Upper lobe of left lung (tissue), 6 donors: ENCODE measurements at regions not wholly inside any gene's neighbourhood (a gene's known extent, or its start where the extent isn't known, plus 50 kb on each side); places are given as distances from the start of the nearest gene placed in this dataset.

ENCODE experiments used
- ATAC-seq, 2 donors: fragments of 200-7000 bp; cut with Tn5 transposase; one replicate each; pipeline ENCODE4 v1.9.1; 2022; ENCODE audit warnings: mild to moderate bottlenecking in 2 of 2, moderate library complexity in 2 of 2; ENCODE audit not compliant: low FRiP score in 2 of 2
- DNase-seq, 2 donors: peaks; one replicate each; pipeline ENCODE4 v3.0.0-alpha.2; 2019 to 2020
- H3K27ac ChIP-seq, 4 donors: fragments of 200-600 bp; sonication (generic); one replicate each; pipeline ENCODE4 v1.5.1; 2016 to 2019
- H3K27me3 ChIP-seq, 4 donors: fragments of 200-600 bp; sonication (generic); one replicate each; pipeline ENCODE4 v1.5.1; 2017 to 2019
- H3K36me3 ChIP-seq, 4 donors: fragments of 200-600 bp; sonication (generic); one replicate each; pipeline ENCODE4 v1.5.1; 2016 to 2019
- H3K4me1 ChIP-seq, 4 donors: fragments of 200-600 bp; sonication (generic); one replicate each; pipeline ENCODE4 v1.5.1; 2018 to 2019
- H3K4me3 ChIP-seq, 4 donors: fragments of 200-600 bp; sonication (generic); one replicate each; pipeline ENCODE4 v1.5.1; 2017 to 2019; ENCODE audit warnings: mild to moderate bottlenecking in 2 of 4, moderate library complexity in 1 of 4
- H3K9me3 ChIP-seq, 4 donors: fragments of 200-600 bp; sonication (generic); one replicate each; pipeline ENCODE4 v1.5.1; 2018 to 2019
- EP300 ChIP-seq, 4 donors: sonication (generic); formaldehyde crosslinking; IDR thresholded peaks; one replicate each; pipeline ENCODE4 v1.5.1; 2017; ENCODE audit warnings: antibody characterized with exemption in 4 of 4, control low read depth in 2 of 4
- POLR2A ChIP-seq, 4 donors: fragments of 450-650 bp; IDR thresholded peaks; one replicate each; pipeline ENCODE4 v1.5.1; 2016 to 2017; ENCODE audit warnings: antibody characterized with exemption in 4 of 4, mild to moderate bottlenecking in 2 of 4
- POLR2AphosphoS5 ChIP-seq, 2 donors: sonication (generic); formaldehyde crosslinking; IDR thresholded peaks; one replicate each; pipeline ENCODE4 v1.5.1; 2017; ENCODE audit warnings: antibody characterized with exemption in 2 of 2
- WGBS, 2 donors: methylation state at CpG; one replicate each; pipeline ENCODE4 v1.1.5; 2017 to 2018; 5-methylcytosine and 5-hydroxymethylcytosine counted together
- TF ChIP-seq, protein P1 (sequence below), 6 experiments: fragments of 450-650 bp in 4 of 6; fragments of 200-600 bp in 2 of 6; sonication (generic) in 2 of 6; IDR thresholded peaks; one replicate each; pipeline ENCODE4 v1.5.1; 2016 to 2019; ENCODE audit warnings: antibody characterized with exemption in 6 of 6
- donor health status: DM: no; HTN: no; CAD: no; lungs with moderate emphysema.
- donor health status: DM: no; HTN: yes; CAD: no; lungs with severe emphysema.

DNA sequence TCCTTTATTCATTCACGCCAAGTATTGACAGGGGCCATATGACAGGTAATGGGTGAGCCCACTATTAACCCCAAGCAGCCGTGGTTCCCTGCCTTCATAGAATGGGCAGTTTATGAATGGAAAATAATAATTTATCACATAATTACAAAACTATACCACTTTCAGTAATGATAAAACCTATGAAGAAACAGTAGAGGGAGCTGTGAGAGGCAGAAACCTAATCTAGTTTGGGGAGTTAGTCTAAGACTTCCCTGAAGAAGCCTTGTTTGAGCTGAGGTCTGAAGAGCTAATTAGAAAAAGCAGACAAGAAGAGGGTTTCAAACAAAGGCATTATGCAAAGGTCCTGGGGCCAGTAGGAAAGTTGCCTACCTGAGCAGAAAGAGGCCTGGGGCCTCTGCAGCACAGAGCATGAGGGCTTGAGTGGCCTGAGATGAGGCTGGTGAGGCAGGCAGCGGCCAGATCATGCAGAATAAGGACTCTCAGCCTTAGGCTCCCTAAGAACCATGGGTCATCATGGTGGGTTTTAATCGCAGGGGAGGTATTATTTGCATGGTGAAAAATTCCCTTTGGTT, 142.8 kb downstream of the ATG4C start:
- WGBS, 2 donors = 80 to 88% methylated on average over 4 of the region's 4 CpGs
- Histone ChIP-seq H3K9me3 (no peaks in the 10 kb centered on the region), H3K27ac (no peak overlapping the region), H3K36me3 (no peaks in the 10 kb centered on the region), H3K4me1 (no peaks in the 10 kb centered on the region), H3K27me3 (no peaks in the 10 kb centered on the region), H3K4me3 (no peak overlapping the region)
- TF ChIP-seq POLR2AphosphoS5 (IDR thresholded peaks at IDR 0.05) = no peak
- TF ChIP-seq, protein P1, sequence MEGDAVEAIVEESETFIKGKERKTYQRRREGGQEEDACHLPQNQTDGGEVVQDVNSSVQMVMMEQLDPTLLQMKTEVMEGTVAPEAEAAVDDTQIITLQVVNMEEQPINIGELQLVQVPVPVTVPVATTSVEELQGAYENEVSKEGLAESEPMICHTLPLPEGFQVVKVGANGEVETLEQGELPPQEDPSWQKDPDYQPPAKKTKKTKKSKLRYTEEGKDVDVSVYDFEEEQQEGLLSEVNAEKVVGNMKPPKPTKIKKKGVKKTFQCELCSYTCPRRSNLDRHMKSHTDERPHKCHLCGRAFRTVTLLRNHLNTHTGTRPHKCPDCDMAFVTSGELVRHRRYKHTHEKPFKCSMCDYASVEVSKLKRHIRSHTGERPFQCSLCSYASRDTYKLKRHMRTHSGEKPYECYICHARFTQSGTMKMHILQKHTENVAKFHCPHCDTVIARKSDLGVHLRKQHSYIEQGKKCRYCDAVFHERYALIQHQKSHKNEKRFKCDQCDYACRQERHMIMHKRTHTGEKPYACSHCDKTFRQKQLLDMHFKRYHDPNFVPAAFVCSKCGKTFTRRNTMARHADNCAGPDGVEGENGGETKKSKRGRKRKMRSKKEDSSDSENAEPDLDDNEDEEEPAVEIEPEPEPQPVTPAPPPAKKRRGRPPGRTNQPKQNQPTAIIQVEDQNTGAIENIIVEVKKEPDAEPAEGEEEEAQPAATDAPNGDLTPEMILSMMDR (IDR thresholded peaks at IDR 0.05) = no peak
- DNase-seq (no peak), ATAC-seq (no peak)

DNA sequence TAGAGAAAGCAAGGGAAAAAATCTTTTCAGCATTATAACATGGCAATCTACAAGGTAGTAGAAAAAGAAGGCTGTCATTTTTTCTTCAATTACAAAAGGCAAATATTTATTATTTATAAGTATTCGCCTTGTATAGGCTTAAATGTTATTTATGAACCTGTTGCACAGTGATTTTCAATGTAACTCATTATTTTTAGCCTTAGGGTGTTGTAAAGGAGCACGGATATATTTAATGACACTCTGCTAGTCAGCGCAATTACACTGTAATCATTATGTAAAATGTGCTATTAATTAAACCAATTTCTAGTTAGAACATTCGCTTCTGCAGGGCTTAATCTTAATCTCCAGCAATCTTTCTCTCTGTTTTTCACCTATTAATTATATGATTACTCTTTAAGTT, 145.0 kb downstream of the ATG4C start:
- ATAC-seq (no peak), DNase-seq (no peak)
- H3K36me3 ChIP-seq = no peaks in the 10 kb centered on the region
- no peak overlapping the region for H3K27ac ChIP-seq
- no peaks in the 10 kb centered on the region for H3K27me3 ChIP-seq
- no peak for TF ChIP-seq EP300 (IDR thresholded peaks at IDR 0.05)
- no peak for TF ChIP-seq POLR2AphosphoS5 (IDR thresholded peaks at IDR 0.05)
- TF ChIP-seq, protein P1 (IDR thresholded peaks at IDR 0.05) = no peak
- no peak for TF ChIP-seq POLR2A (IDR thresholded peaks at IDR 0.05)
- 90 to 94% methylated on average over 4 of the region's 4 CpGs for WGBS, 2 donors
- no peaks in the 10 kb centered on the region for H3K9me3 ChIP-seq
- H3K4me3 ChIP-seq = no peak overlapping the region
- no peaks in the 10 kb centered on the region for H3K4me1 ChIP-seq

DNA sequence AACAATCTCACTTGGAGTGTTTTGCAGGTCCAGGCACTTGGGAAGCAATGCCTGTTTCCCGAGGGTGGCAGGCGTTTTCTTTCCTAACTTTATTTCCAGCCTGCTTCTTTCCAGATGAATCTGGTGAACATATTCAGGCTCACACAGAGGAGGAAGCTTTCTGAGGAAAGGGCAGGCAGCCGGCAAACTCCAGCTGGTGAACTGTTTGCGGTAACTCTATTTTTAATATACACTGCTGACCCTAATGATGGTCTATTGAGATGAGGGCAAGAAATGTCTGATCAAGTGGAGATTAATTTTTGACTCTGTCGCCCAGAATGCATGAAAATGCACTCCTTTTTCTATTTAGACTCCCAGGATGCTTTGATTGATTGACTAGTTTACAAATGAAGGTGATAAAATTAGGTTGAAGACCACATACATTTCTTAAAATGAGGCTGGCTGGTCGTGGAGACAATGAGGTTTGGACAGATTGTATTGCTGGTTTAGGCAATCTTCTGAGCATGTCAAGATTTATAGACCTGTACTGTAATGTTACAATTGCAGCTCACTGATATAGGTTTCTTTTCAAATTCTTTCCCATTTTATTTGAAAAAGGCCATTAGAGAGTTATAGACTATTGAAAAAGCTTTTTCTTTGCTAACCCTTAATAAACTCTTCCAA, 153.8 kb downstream of the ATG4C start:
- WGBS, 2 donors = 65 to 74% methylated on average over 6 of the region's 6 CpGs
- TF ChIP-seq EP300 (IDR thresholded peaks at IDR 0.05) (no peak), POLR2AphosphoS5 (IDR thresholded peaks at IDR 0.05) (no peak), POLR2A (IDR thresholded peaks at IDR 0.05) (no peak)
- TF ChIP-seq, protein P1 (IDR thresholded peaks at IDR 0.05) = no peak

DNA sequence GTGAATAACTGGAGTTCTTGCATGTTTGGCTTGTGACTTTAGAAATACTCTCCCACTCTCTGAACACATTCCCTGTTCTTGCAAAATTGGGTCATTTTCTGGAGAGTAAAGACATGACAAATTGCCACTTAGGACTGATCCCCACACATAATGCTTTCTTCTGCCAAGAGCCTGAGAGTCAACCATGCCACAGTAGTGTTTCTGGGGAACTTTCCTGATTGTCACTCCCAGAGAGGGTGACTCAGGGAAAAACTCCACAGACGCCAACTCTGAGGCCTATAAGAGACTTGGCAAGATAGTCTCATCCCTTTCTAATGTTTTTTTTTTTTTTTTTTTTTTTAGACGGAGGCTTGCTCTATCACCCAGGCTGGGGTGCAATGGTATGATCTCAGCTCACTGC, 157.8 kb downstream of the ATG4C start:
- no peaks in the 10 kb centered on the region for H3K9me3 ChIP-seq
- no peak overlapping the region for H3K27ac ChIP-seq
- H3K4me3 ChIP-seq = no peak overlapping the region
- no peaks in the 10 kb centered on the region for H3K27me3 ChIP-seq
- ATAC-seq (no peak), DNase-seq (no peak)
- 65 to 77% methylated on average over 2 of the region's 2 CpGs for whole genome bisulfite sequencing, 2 donors
- no peaks in the 10 kb centered on the region for H3K36me3 ChIP-seq
- no peaks in the 10 kb centered on the region for H3K4me1 ChIP-seq
- TF ChIP-seq, protein P1 (IDR thresholded peaks at IDR 0.05) = no peak
- TF ChIP-seq EP300 (IDR thresholded peaks at IDR 0.05) (no peak), POLR2A (IDR thresholded peaks at IDR 0.05) (no peak), POLR2AphosphoS5 (IDR thresholded peaks at IDR 0.05) (no peak)

More for the DNA sequence above, 153.8 kb downstream of the ATG4C start:
- Histone ChIP-seq H3K4me3 (no peak overlapping the region), H3K27ac (no peak overlapping the region), H3K27me3 (no peaks in the 10 kb centered on the region), H3K9me3 (no peaks in the 10 kb centered on the region), H3K4me1 (no peaks in the 10 kb centered on the region), H3K36me3 (no peaks in the 10 kb centered on the region)
- DNase-seq (no peak), ATAC-seq (no peak)

DNA sequence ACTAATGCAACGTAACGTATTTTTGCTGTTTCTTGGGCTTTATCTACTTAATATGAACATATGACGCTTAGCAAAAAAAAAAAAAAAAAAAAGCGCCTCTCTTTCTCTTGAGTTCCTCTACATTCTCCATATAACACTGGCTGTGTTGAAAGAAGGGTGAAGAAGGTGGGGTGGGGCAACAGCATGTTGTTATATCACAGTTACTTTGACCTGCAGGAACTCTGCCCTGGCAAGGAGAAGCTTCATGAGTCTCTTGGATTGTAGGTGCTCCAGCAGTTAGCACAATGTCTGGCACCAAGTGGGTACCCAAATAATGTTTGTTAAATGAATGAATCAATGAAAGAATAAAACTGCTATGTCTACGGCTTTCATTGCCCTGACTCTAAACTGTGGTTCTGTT, 162.6 kb downstream of the ATG4C start:
- H3K4me3 ChIP-seq = no peak overlapping the region
- no peaks in the 10 kb centered on the region for H3K27me3 ChIP-seq
- no peak for DNase-seq
- no peaks in the 10 kb centered on the region for H3K9me3 ChIP-seq
- no peaks in the 10 kb centered on the region for H3K4me1 ChIP-seq
- TF ChIP-seq EP300 (IDR thresholded peaks at IDR 0.05) (no peak), POLR2AphosphoS5 (IDR thresholded peaks at IDR 0.05) (no peak), POLR2A (IDR thresholded peaks at IDR 0.05) (no peak)
- TF ChIP-seq, protein P1 (IDR thresholded peaks at IDR 0.05) = no peak
- H3K36me3 ChIP-seq = no peaks in the 10 kb centered on the region
- WGBS, 2 donors = 84 to 94% methylated on average over 5 of the region's 5 CpGs
- H3K27ac ChIP-seq = no peak overlapping the region
- no peak for ATAC-seq
